ENCODE measurements at regions not wholly inside any gene's neighbourhood (a gene's known extent, or its start where the extent isn't known, plus 50 kb on each side); places are given as distances from the start of the nearest gene placed in this dataset.

- Histone ChIP-seq H2AFZ (no peak overlapping the region), H4K20me1 (replicated peaks; ENCODE audit: insufficient read depth) (no peaks in the 10 kb centered on the region), H3K9me2 (ENCODE audit: insufficient read depth) (peaks cover 2% of the 10 kb centered on the region; the same call in 1 of the 2 replicates), H3K4me1 (ENCODE audit: insufficient read depth) (no peaks in the 10 kb centered on the region), H3K36me3 (ENCODE audit: insufficient read depth) (no peaks in the 10 kb centered on the region), H3K27me3 (ENCODE audit: insufficient read depth) (no peaks in the 10 kb centered on the region), H3K27ac (ENCODE audit: low read depth) (no peak overlapping the region), H3F3A (replicated peaks; ENCODE audit: low read depth) (no peaks in the 10 kb centered on the region), H3K79me2 (replicated peaks; ENCODE audit: insufficient read depth) (no peaks in the 10 kb centered on the region), H3K4me3 (no peak overlapping the region), H3K4me2 (no peak overlapping the region)
- H3K9me3 Mint-ChIP-seq: peaks cover 36% of the 10 kb centered on the region
- ATAC-seq (no peak), DNase-seq (ENCODE audit: low spot score) (no peak)
- no peaks in the 10 kb centered on the region for H3K4me1 Mint-ChIP-seq
- H3K4me3 Mint-ChIP-seq: no peak overlapping the region
- no peak overlapping the region for H3K27ac Mint-ChIP-seq
- TF ChIP-seq CTCF (conservative IDR thresholded peaks at IDR 0.05; ENCODE audit: low read depth in 2 of 2): no peak
- TF ChIP-seq EZH2phosphoT487 (IDR thresholded peaks at IDR 0.05; ENCODE audit: unreplicated experiment): no peak
- no peak for TF ChIP-seq ZNF331 (CRISPR knock-in tag; IDR thresholded peaks at IDR 0.05; ENCODE audit: low read depth)
- no peak for TF ChIP-seq CREB1 (CRISPR knock-in tag; IDR thresholded peaks at IDR 0.05; ENCODE audit: low read depth)
- TF ChIP-seq REST (IDR thresholded peaks at IDR 0.05; ENCODE audit: unreplicated experiment): no peak
- no peak for TF ChIP-seq ETS1 (IDR thresholded peaks at IDR 0.05)
- no peak for TF ChIP-seq EZH2 (IDR thresholded peaks at IDR 0.05; ENCODE audit: low read depth, unreplicated experiment)
- TF ChIP-seq POLR2AphosphoS5 (IDR thresholded peaks at IDR 0.05; ENCODE audit: low read depth): no peak
- no peak for TF ChIP-seq NANOG (IDR thresholded peaks at IDR 0.05; ENCODE audit: borderline replicate concordance)
- TF ChIP-seq ZNF114 (CRISPR knock-in tag; IDR thresholded peaks at IDR 0.05): no peak
- no peak for TF ChIP-seq JUNB (IDR thresholded peaks at IDR 0.05; ENCODE audit: unreplicated experiment)
- TF ChIP-seq ZNF462 (CRISPR knock-in tag; IDR thresholded peaks at IDR 0.05): no peak
- no peak for TF ChIP-seq STAT1 (IDR thresholded peaks at IDR 0.05; ENCODE audit: unreplicated experiment)
- H3K27me3 Mint-ChIP-seq (ENCODE audit: insufficient read depth, low read depth, poor library complexity): no peaks in the 10 kb centered on the region
- H3K36me3 Mint-ChIP-seq (ENCODE audit: low read depth): peaks cover 12% of the 10 kb centered on the region
Measured at GRCh38 chr2:51620796-51621195, 588.9 kb upstream of the NRXN1 start.

Data from GM23338 (cell line).